AG09319 (cell line): ENCODE measurements at regions not wholly inside any gene's neighbourhood (a gene's known extent, or its start where the extent isn't known, plus 50 kb on each side); places are given as distances from the start of the nearest gene placed in this dataset.

Source experiments
- DNase-seq: peaks from one replicate; pipeline ENCODE4 v3.0.0-alpha.2; 2010; ENCODE audit warnings: low read depth; ENCODE audit errors: extremely low read depth
- TF ChIP-seq, protein P1 (sequence below): IDR thresholded peaks from 2 replicates; pipeline ENCODE4 v1.5.1; 2011; ENCODE audit warnings: low read depth, mild to moderate bottlenecking, inconsistent platforms, low read length, moderate library complexity

DNA sequence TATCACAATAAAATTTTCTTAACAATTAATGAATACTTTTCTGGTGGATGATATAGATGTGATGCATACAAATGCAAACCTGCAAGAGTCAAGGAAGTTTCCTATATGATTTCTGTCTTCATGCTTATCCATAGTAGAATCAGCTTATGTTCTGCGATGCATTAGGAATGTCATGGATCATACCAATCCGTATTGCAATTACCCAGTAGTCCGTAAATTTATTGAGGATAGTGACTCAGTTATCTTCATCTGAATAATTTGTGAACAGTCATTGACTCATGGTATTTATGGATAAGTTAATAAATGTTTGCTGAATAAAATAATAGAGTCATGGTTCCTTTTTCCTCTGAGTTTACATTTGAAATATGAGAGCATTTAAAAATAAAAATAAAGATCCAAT is 483.4 kb downstream of the LRFN5 start:
- TF ChIP-seq, protein P1, sequence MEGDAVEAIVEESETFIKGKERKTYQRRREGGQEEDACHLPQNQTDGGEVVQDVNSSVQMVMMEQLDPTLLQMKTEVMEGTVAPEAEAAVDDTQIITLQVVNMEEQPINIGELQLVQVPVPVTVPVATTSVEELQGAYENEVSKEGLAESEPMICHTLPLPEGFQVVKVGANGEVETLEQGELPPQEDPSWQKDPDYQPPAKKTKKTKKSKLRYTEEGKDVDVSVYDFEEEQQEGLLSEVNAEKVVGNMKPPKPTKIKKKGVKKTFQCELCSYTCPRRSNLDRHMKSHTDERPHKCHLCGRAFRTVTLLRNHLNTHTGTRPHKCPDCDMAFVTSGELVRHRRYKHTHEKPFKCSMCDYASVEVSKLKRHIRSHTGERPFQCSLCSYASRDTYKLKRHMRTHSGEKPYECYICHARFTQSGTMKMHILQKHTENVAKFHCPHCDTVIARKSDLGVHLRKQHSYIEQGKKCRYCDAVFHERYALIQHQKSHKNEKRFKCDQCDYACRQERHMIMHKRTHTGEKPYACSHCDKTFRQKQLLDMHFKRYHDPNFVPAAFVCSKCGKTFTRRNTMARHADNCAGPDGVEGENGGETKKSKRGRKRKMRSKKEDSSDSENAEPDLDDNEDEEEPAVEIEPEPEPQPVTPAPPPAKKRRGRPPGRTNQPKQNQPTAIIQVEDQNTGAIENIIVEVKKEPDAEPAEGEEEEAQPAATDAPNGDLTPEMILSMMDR = no peak
- no peak for DNase-seq

DNA sequence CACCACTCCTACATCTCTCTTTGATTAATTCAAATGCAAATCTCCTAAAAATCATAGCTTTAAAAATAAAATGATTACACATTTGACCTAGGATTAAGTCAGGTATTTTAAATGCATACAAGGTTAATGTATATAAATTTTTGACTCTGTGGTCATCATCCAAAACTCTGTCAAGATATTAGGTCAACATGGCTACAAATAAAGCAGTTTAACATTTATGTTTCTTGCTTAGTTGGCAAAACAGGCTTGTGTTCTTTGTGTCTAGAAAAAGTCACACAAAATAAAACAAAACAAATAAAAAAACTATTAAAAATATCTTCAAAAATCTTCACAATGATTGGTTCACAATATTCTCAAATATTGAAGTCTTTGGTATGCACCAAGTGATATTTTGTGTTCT is 473.2 kb downstream of the LRFN5 start:
- no peak for DNase-seq
- TF ChIP-seq, protein P1 = no peak

DNA sequence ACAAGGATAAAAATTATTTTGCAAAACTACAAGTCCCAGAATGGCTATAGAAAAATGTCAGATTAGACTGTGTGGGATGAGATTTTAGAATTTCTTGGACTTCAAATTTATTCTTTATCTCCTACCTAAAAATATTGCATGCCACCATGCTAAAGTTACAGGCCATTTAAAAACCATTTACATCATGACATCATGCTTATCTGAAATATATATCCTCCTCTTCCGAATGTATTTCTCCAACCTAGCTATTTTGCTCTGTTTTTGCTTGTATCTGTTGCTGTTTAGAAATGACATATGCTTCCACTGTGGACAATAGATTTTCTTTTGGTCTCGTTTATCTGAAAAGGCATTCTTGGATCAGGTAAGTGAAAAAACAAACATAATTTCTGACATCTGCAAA is 471.7 kb downstream of the LRFN5 start:
- TF ChIP-seq, protein P1 = no peak
- no peak for DNase-seq

DNA sequence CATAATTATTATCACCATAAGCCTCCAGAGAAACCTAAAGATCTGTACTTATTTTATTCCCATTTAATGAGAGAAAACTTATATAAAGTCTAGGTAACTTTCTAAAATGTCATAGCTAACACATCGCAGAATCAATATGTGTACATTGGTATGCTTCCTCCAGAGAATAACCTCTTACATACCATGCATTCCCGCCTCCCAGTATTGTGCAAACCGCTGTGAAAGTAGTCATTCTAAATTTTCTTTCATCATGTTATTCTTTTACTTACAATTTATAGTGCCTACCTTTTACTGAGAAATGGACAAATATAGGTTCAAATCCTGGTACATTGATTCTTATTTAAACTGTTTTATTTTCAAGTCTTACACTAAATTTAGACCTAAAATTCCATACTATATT is 463.4 kb downstream of the LRFN5 start:
- TF ChIP-seq, protein P1 = no peak
- DNase-seq = no peak

DNA sequence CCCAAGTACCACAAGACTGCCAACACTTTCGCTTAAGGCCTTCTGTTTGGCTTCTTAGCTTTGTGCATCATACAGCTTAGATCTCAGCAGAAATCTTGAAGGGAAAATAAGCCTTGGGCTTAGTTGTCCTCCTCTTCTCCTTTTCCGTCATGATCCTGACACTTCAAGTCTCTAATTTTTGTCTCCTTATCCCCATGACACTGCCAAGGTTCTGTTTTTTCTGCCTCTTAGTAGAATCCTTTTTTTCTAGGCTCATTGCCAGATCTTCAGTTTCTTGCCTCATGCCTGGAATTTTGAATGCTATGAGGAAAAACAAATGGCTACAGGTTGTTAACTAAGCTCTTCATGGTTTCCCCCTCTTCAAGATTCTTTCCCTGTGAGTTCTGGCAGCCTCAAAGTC is 450.4 kb downstream of the LRFN5 start:
- no peak for DNase-seq
- TF ChIP-seq, protein P1 = no peak

DNA sequence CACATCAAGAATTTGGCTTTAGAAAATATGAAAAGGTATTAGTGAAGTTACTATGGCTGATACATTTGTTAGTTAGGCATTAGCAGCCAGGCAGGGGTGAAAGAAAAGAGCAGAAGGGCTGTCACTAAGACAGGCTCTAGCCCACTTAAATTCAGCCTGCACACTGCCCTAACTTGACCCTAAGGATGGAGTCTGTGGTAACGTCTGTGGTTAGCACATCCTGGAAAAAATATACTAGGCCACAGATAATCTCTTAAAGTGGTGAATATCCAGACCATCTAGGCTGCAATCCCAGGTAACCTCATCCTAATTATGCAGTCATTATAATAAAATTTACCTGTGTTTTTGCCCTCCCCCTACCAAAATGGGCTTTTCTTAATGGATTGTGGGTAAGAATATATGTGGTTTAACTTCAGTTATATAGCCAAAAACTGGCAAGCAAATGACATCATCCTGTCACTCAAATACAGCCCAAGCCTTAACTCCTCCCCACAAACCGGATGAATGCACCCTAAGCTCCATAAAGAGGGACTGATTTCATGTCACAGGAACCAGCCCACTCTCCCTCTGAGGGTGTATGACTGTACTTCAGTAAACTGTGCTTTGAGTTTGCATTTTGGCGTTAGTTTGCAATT is 440.9 kb downstream of the LRFN5 start:
- TF ChIP-seq, protein P1 = no peak

DNA sequence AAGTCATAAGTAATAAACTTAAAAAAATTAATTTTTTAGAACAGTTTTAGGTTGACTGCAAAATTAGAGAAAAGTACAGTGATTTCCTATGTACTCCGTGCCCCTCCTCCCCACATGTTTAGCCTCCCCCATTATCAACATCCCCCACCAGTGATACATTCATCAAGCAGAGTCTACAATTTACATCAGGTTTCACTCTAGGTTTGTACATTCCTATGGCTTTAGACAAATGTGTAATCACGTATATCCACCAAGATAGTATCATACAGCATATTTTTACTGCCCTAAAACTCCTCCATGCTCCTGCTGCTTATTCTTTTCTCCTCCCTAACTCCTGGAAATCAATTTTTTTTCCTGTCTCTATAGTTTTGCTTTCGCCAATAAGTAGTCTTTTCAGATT is 438.7 kb downstream of the LRFN5 start:
- TF ChIP-seq, protein P1 = no peak
- no peak for DNase-seq

More for the DNA sequence above, 440.9 kb downstream of the LRFN5 start:
- DNase-seq = no peak
